IMR-90 (cell line): ENCODE measurements at regions not wholly inside any gene's neighbourhood (a gene's known extent, or its start where the extent isn't known, plus 50 kb on each side); places are given as distances from the start of the nearest gene placed in this dataset.
A peak's percentile ranks its signal among the peaks of the same experiment; 100 is the strongest.

Experiments
- ATAC-seq: fragments of 200-7000 bp; cut with Tn5 transposase; 2 replicates; pipeline ENCODE4 v1.9.1; 2020; ENCODE audit warnings: low read depth, mild to moderate bottlenecking, moderate library complexity
- BruUV-seq: library from RNA; stranded (reverse); fragments of 400-500 nt; replicated peaks from 2 replicates; lab custom pipeline; 2021; lab: Mats Ljungman, UMichigan
- CTCF ChIA-PET: fragments of 300-600 bp; formaldehyde crosslinking; extraction: SDS; loops from one replicate; lab custom pipeline; 2021; ENCODE audit warnings: antibody characterized with exemption; lab: Yijun Ruan, JAX
- POLR2A ChIA-PET: fragments of 300-600 bp; sonication (Branson Sonifier 250); formaldehyde crosslinking; loops from one replicate; lab custom pipeline; 2022; ENCODE audit warnings: antibody characterized with exemption; ENCODE audit not compliant: unreplicated experiment; lab: Charles Lee
- DNase-seq: peaks from one replicate; pipeline ENCODE4 v3.0.0; 2013
- H2AFZ ChIP-seq: replicated peaks from 2 replicates; pipeline ENCODE3; 2013; ENCODE audit warnings: low read length, mild to moderate bottlenecking; ENCODE audit not compliant: poor library complexity
- H2AK5ac ChIP-seq: 2 replicates; pipeline ENCODE4 v1.6.1; 2013; ENCODE audit warnings: low read depth, low read length, inconsistent platforms
- H2AK9ac ChIP-seq: replicated peaks from 2 replicates; pipeline ENCODE3; 2013; ENCODE audit warnings: mild to moderate bottlenecking, low read depth, low read length, moderate library complexity; ENCODE audit not compliant: poor library complexity
- H2BK120ac ChIP-seq: 2 replicates; pipeline ENCODE4 v1.6.1; 2013; ENCODE audit warnings: low read depth, low read length, inconsistent platforms
- H2BK15ac ChIP-seq: 3 replicates; pipeline ENCODE4 v1.6.1; 2013; ENCODE audit warnings: low read depth, low read length, inconsistent platforms
- H2BK20ac ChIP-seq: 2 replicates; pipeline ENCODE4 v1.6.1; 2013; ENCODE audit warnings: low read depth, mild to moderate bottlenecking, inconsistent platforms, low read length, moderate library complexity
- H2BK5ac ChIP-seq: 2 replicates; pipeline ENCODE4 v1.6.1; 2013; ENCODE audit warnings: mild to moderate bottlenecking, low read depth, low read length, inconsistent platforms; ENCODE audit not compliant: poor library complexity, severe bottlenecking
- H3K14ac ChIP-seq: replicated peaks from 2 replicates; pipeline ENCODE4 v1.6.1; 2013; ENCODE audit warnings: low read depth, low read length, inconsistent platforms
- H3K18ac ChIP-seq: 2 replicates; pipeline ENCODE4 v1.6.1; 2013; ENCODE audit warnings: low read depth, low read length, control low read depth
- H3K23ac ChIP-seq: 2 replicates; pipeline ENCODE4 v1.6.1; 2013; ENCODE audit warnings: low read depth, low read length, inconsistent platforms
- H3K27ac ChIP-seq: 2 replicates; pipeline ENCODE4 v1.5.1; 2013; ENCODE audit warnings: mild to moderate bottlenecking, control low read depth, low read length; ENCODE audit not compliant: insufficient read depth
- H3K27me3 ChIP-seq: 2 replicates; pipeline ENCODE4 v1.6.1; 2013; ENCODE audit warnings: low read length; ENCODE audit not compliant: control insufficient read depth, insufficient read depth
- H3K36me3 ChIP-seq: 2 replicates; pipeline ENCODE4 v1.6.1; 2013; ENCODE audit warnings: low read length, mixed read lengths; ENCODE audit not compliant: control insufficient read depth, insufficient read depth
- H3K4ac ChIP-seq: 2 replicates; pipeline ENCODE4 v1.6.1; 2013; ENCODE audit warnings: low read depth, low read length, inconsistent platforms
- H3K4me1 ChIP-seq: 2 replicates; pipeline ENCODE4 v1.6.1; 2013; ENCODE audit warnings: low read length, mixed read lengths; ENCODE audit not compliant: control insufficient read depth, insufficient read depth
- H3K4me2 ChIP-seq: 2 replicates; pipeline ENCODE4 v1.6.1; 2013; ENCODE audit warnings: low read depth, mild to moderate bottlenecking, control low read depth, low read length, moderate library complexity
- H3K4me3 ChIP-seq: 2 replicates; pipeline ENCODE4 v1.5.1; 2013; ENCODE audit warnings: low read depth, mild to moderate bottlenecking, control low read depth, low read length, moderate library complexity; ENCODE audit not compliant: insufficient read depth
- H3K56ac ChIP-seq: 2 replicates; pipeline ENCODE4 v1.6.1; 2013; ENCODE audit warnings: low read length, inconsistent platforms; ENCODE audit not compliant: insufficient read depth; ENCODE audit errors: extremely low read depth
- H3K79me1 ChIP-seq, 2 experiments: 2 replicates each; pipeline ENCODE4 v1.6.1; 2013; ENCODE audit warnings: low read length in 2 of 2, inconsistent platforms in 1 of 2, low read depth in 1 of 2
- H3K9ac ChIP-seq: 2 replicates; pipeline ENCODE4 v1.6.1; 2013; ENCODE audit warnings: low read depth, low read length, control low read depth
- H3K9me1 ChIP-seq: 2 replicates; pipeline ENCODE4 v1.6.1; 2013; ENCODE audit warnings: low read length, inconsistent platforms; ENCODE audit not compliant: insufficient read depth
- H3K9me3 ChIP-seq: 2 replicates; pipeline ENCODE4 v1.6.1; 2013; ENCODE audit warnings: low read length; ENCODE audit not compliant: control insufficient read depth, insufficient read depth
- H4K20me1 ChIP-seq: 2 replicates; pipeline ENCODE4 v1.6.1; 2013; ENCODE audit warnings: low read length, inconsistent platforms; ENCODE audit not compliant: insufficient read depth
- H4K5ac ChIP-seq: 2 replicates; pipeline ENCODE4 v1.6.1; 2013; ENCODE audit warnings: mild to moderate bottlenecking, low read depth, low read length, control low read depth
- H4K8ac ChIP-seq, 2 experiments: 2 replicates each; pipeline ENCODE4 v1.6.1; 2013; ENCODE audit warnings: low read depth in 2 of 2, low read length in 2 of 2, control low read depth in 1 of 2, inconsistent platforms in 1 of 2
- H4K91ac ChIP-seq: 2 replicates; pipeline ENCODE4 v1.6.1; 2013; ENCODE audit warnings: low read depth, low read length, inconsistent platforms; ENCODE audit not compliant: insufficient read depth
- BHLHE40 ChIP-seq: fragments of 150-350 bp; IDR thresholded peaks from 2 replicates; pipeline ENCODE4 v1.6.1; 2016; ENCODE audit warnings: mild to moderate bottlenecking, low read depth, low read length
- CEBPB ChIP-seq: IDR thresholded peaks from 2 replicates; pipeline ENCODE4 v1.6.1; 2012; ENCODE audit warnings: low read depth, low read length, improper control_type of control experiment
- ELK1 ChIP-seq: fragments of 150-350 bp; IDR thresholded peaks from 2 replicates; pipeline ENCODE4 v1.6.1; 2016; ENCODE audit warnings: low read depth, mild to moderate bottlenecking, low read length, moderate library complexity, borderline replicate concordance
- USF2 ChIP-seq: fragments of 150-350 bp; IDR thresholded peaks from 2 replicates; pipeline ENCODE4 v1.6.1; 2017; ENCODE audit warnings: mild to moderate bottlenecking, antibody characterized with exemption, low read length, low read depth
- WGBS, 2 experiments: methylation state at CpG; one replicate each; pipeline versions ENCODE4 v1.1.5 to v1.1.7; 2013; ENCODE audit warnings: missing lambda C conversion rate in 2 of 2; ENCODE audit not compliant: insufficient read length in 1 of 2; ENCODE audit errors: extremely low coverage in 2 of 2; 5-methylcytosine and 5-hydroxymethylcytosine counted together
- dilution Hi-C: fragments of 300-500 bp; cut with HindIII; formaldehyde crosslinking; loops from one replicate; pipeline ENCODE4 v1.14.3; 2018; ENCODE audit warnings: low sequenced_read_pairs; ENCODE audit not compliant: unreplicated experiment
- in situ Hi-C: fragments of 300-500 bp; cut with MboI; formaldehyde crosslinking; loops from 3 replicates; pipeline ENCODE4 v1.14.3; 2019; ENCODE audit warnings: low sequenced_read_pairs, inconsistent platforms, mixed read lengths
- intact Hi-C: fragments of 100-400 bp; cut with micrococcal nuclease; formaldehyde crosslinking; loops from 2 replicates; pipeline ENCODE4 v1.10.0; 2022

- peak overlapping the region; percentile 61; the same call in 1 of the 2 replicates for H4K91ac ChIP-seq
- no peak overlapping the region for H3K56ac ChIP-seq
- H3K4me2 ChIP-seq, result peak overlapping the region; percentile 30
- peak overlapping the region; percentile 77 for H2AFZ ChIP-seq
- H3K14ac ChIP-seq, result peak overlapping the region; percentile 49; the same call in 1 of the 2 replicates
- ATAC-seq (peak; percentile 73), DNase-seq (peak; percentile 83)
- intact Hi-C loops (no loop called here), in situ Hi-C loops (no loop called here), dilution Hi-C loops (no loop called here)
- H3K4me1 ChIP-seq, result peaks cover 10% of the 10 kb centered on the region
- H3K9me1 ChIP-seq, result peaks cover 13% of the 10 kb centered on the region
- H3K27me3 ChIP-seq, result no peaks in the 10 kb centered on the region
- H3K18ac ChIP-seq, result peak overlapping the region; percentile 16; the same call in 1 of the 2 replicates
- H3K23ac ChIP-seq, result no peak overlapping the region
- 0 out of 4 replicates have a peak, but pooled peaks cover 0 to 3% of the 10 kb centered on the region in 2 experiments for H3K79me1 ChIP-seq
- peak overlapping the region; percentile 52 for H2BK120ac ChIP-seq
- peaks cover 5% of the 10 kb centered on the region for H3K9me3 ChIP-seq
- peak overlapping the region; percentile 24; the same call in 1 of the 2 replicates for H3K27ac ChIP-seq
- H2BK20ac ChIP-seq, result peak overlapping the region; percentile 81
- no peaks in the 10 kb centered on the region for H4K20me1 ChIP-seq
- H3K9ac ChIP-seq, result no peak overlapping the region
- WGBS, 2 experiments, result 10% methylated on average over 2 of the region's 7 CpGs; no CpG with 5 or more reads in 1 of the 2 experiments
- H3K4me3 ChIP-seq, result no peak overlapping the region
- H4K5ac ChIP-seq, result no peak overlapping the region; the same call in 1 of the 2 replicates
- no peak overlapping the region for H2AK9ac ChIP-seq
- TF ChIP-seq ELK1, result no peak
- peak; percentile 19; the same call in 1 of the 2 replicates for TF ChIP-seq BHLHE40
- 0 out of 2 replicates have a peak, but pooled peaks have one; percentile 28 for TF ChIP-seq CEBPB
- no peak for TF ChIP-seq USF2
- H2BK5ac ChIP-seq, result peak overlapping the region; percentile 79
- peak overlapping the region; percentile 72; the same call in 1 of the 2 replicates for H2AK5ac ChIP-seq
- peak overlapping the region; percentile 42; the same call in 1 of the 2 replicates for H3K4ac ChIP-seq
- H4K8ac ChIP-seq, result peak overlapping the region in 1 of 2 experiments; percentile 66; a peak in 2 of 4 replicates
- no TSS peak for BruUV-seq
- ChIA-PET CTCF (interaction anchor here (0.9 kb wide), 1 partner anchor 12 kb away, joined by 3 read pairs; no protein-coding TSS in a partner anchor), POLR2A (interaction anchor here (0.6 kb wide), 1 partner anchor 1000 kb away, joined by 6 read pairs; no protein-coding TSS in a partner anchor)
- H2BK15ac ChIP-seq, result peak overlapping the region; percentile 51; the same call in 2 of the 3 replicates
- no peaks in the 10 kb centered on the region for H3K36me3 ChIP-seq
These were observed 106.4 kb upstream of the PLEKHG7 start for GRCh38 chr12:92596383-92596782.
